ENCODE measurements at regions not wholly inside any gene's neighbourhood (a gene's known extent, or its start where the extent isn't known, plus 50 kb on each side); places are given as distances from the start of the nearest gene placed in this dataset.

DNA sequence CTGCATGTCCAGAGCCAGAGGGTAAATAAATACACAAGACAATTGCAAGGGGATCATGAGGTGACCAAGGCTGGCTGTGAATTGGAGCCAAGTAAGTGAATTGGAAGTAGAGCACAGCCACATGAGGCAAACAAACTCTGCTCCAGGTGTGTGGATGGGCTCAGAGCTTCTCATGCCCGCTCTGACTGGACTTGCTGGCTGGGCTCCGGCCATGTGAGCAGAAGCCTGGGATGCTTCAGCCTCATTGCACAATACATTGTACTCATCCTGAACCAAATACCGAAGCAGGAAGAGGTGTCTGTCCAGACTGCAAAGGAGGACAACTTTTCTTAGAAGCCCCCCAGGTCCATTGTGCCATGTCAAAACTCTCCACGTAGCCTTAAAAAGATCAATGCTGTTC, 193.0 kb downstream of the TTC8 start:
- no peak for TF ChIP-seq SIN3A (IDR thresholded peaks at IDR 0.05; ENCODE audit: borderline replicate concordance, insufficient read depth, low read length)
- TF ChIP-seq, protein P1, sequence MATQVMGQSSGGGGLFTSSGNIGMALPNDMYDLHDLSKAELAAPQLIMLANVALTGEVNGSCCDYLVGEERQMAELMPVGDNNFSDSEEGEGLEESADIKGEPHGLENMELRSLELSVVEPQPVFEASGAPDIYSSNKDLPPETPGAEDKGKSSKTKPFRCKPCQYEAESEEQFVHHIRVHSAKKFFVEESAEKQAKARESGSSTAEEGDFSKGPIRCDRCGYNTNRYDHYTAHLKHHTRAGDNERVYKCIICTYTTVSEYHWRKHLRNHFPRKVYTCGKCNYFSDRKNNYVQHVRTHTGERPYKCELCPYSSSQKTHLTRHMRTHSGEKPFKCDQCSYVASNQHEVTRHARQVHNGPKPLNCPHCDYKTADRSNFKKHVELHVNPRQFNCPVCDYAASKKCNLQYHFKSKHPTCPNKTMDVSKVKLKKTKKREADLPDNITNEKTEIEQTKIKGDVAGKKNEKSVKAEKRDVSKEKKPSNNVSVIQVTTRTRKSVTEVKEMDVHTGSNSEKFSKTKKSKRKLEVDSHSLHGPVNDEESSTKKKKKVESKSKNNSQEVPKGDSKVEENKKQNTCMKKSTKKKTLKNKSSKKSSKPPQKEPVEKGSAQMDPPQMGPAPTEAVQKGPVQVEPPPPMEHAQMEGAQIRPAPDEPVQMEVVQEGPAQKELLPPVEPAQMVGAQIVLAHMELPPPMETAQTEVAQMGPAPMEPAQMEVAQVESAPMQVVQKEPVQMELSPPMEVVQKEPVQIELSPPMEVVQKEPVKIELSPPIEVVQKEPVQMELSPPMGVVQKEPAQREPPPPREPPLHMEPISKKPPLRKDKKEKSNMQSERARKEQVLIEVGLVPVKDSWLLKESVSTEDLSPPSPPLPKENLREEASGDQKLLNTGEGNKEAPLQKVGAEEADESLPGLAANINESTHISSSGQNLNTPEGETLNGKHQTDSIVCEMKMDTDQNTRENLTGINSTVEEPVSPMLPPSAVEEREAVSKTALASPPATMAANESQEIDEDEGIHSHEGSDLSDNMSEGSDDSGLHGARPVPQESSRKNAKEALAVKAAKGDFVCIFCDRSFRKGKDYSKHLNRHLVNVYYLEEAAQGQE (IDR thresholded peaks at IDR 0.05; ENCODE audit: insufficient read depth in 1 of 2, low read depth in 2 of 2, low read length in 2 of 2) = no peak
- TF ChIP-seq POLR2AphosphoS5 (IDR thresholded peaks at IDR 0.05; ENCODE audit: low read depth, low read length) = no peak
- no peak for TF ChIP-seq TAF1 (IDR thresholded peaks at IDR 0.05; ENCODE audit: borderline replicate concordance, insufficient read depth, low read length)
- TF ChIP-seq FOXP2 (optimal IDR thresholded peaks at IDR 0.05; ENCODE audit: borderline replicate concordance, extremely low read depth, extremely low read length, insufficient read depth) = no peak
